ENCODE measurements at regions not wholly inside any gene's neighbourhood (a gene's known extent, or its start where the extent isn't known, plus 50 kb on each side); places are given as distances from the start of the nearest gene placed in this dataset.

- DNase-seq (ENCODE audit: low spot score), result no peak
These were observed 707.9 kb upstream of the ID2 start for GRCh38 chr2:7973801-7974480.

- DNase-seq (ENCODE audit: low spot score), result no peak
These were observed 706.9 kb upstream of the ID2 start for GRCh38 chr2:7974936-7975335.

GRCh38 chr2:7976206-7976605 lies 705.6 kb upstream of the ID2 start:
- no peak for DNase-seq (ENCODE audit: low spot score)

- no peak for DNase-seq (ENCODE audit: low spot score)
These were observed 703.9 kb upstream of the ID2 start for GRCh38 chr2:7977981-7978380.

GRCh38 chr2:7982054-7982453 lies 699.8 kb upstream of the ID2 start:
- DNase-seq (ENCODE audit: low spot score), result no peak

- no peak for DNase-seq (ENCODE audit: low spot score)
These were observed 698.4 kb upstream of the ID2 start for GRCh38 chr2:7983451-7983850.

- no peak for DNase-seq (ENCODE audit: low spot score)
These were observed 697.9 kb upstream of the ID2 start for GRCh38 chr2:7983912-7984311.

- DNase-seq (ENCODE audit: low spot score), result no peak
These were observed 697.0 kb upstream of the ID2 start for GRCh38 chr2:7984693-7985353.

GRCh38 chr2:7986431-7986830 lies 695.4 kb upstream of the ID2 start:
- DNase-seq (ENCODE audit: low spot score), result no peak

- DNase-seq (ENCODE audit: low spot score), result no peak
These were observed 693.9 kb upstream of the ID2 start for GRCh38 chr2:7987992-7988391.

- DNase-seq (ENCODE audit: low spot score), result no peak
These were observed 693.4 kb upstream of the ID2 start for GRCh38 chr2:7988440-7988839.

GRCh38 chr2:7989823-7990222 lies 692.0 kb upstream of the ID2 start:
- no peak for DNase-seq (ENCODE audit: low spot score)

- DNase-seq (ENCODE audit: low spot score), result no peak
These were observed 688.9 kb upstream of the ID2 start for GRCh38 chr2:7992612-7993602.

GRCh38 chr2:7994397-7994951 lies 687.4 kb upstream of the ID2 start:
- no peak for DNase-seq (ENCODE audit: low spot score)

GRCh38 chr2:7997279-7997678 lies 684.6 kb upstream of the ID2 start:
- DNase-seq (ENCODE audit: low spot score), result no peak

GRCh38 chr2:7999683-8000476 lies 682.0 kb upstream of the ID2 start:
- DNase-seq (ENCODE audit: low spot score), result no peak

GRCh38 chr2:8000870-8001269 lies 681.0 kb upstream of the ID2 start:
- no peak for DNase-seq (ENCODE audit: low spot score)

GRCh38 chr2:8002765-8003393 lies 679.0 kb upstream of the ID2 start:
- no peak for DNase-seq (ENCODE audit: low spot score)

- DNase-seq (ENCODE audit: low spot score), result peak; percentile 27
These were observed 678.3 kb upstream of the ID2 start for GRCh38 chr2:8003462-8004075.

GRCh38 chr2:8004250-8004681 lies 677.6 kb upstream of the ID2 start:
- peak; percentile 36 for DNase-seq (ENCODE audit: low spot score)

GRCh38 chr2:8006181-8006580 lies 675.7 kb upstream of the ID2 start:
- DNase-seq (ENCODE audit: low spot score), result no peak

Measured in HuH-7.5 (cell line).